ENCODE measurements at regions not wholly inside any gene's neighbourhood (a gene's known extent, or its start where the extent isn't known, plus 50 kb on each side); places are given as distances from the start of the nearest gene placed in this dataset.

GRCh38 chr6:1215884-1216487 lies 95.9 kb upstream of the FOXQ1 start:
- Histone ChIP-seq H3K9me3 (ENCODE audit: control insufficient read depth, insufficient read depth, low read depth, low read length) (no peaks in the 10 kb centered on the region), H3K4me1 (ENCODE audit: control insufficient read depth, insufficient read depth, low read length) (no peaks in the 10 kb centered on the region), H3K4me3 (ENCODE audit: low read depth, low read length) (no peak overlapping the region), H3K27ac (ENCODE audit: extremely low read depth, low read depth, low read length) (no peak overlapping the region), H3K36me3 (ENCODE audit: control insufficient read depth in 2 of 2, insufficient read depth in 1 of 2, low read length in 2 of 2) (no peaks in the 10 kb centered on the region)
- TF ChIP-seq ZNF560 (tag by site-specific recombination; IDR thresholded peaks at IDR 0.05; ENCODE audit: borderline replicate concordance), result no peak
- TF ChIP-seq ZNF140 (tag by site-specific recombination; IDR thresholded peaks at IDR 0.05), result no peak
- no peak for TF ChIP-seq GLI2 (tag by site-specific recombination; IDR thresholded peaks at IDR 0.05; ENCODE audit: borderline replicate concordance, low read depth)
- no peak for TF ChIP-seq ZBTB26 (tag by site-specific recombination; optimal IDR thresholded peaks at IDR 0.05)
- no peak for TF ChIP-seq ZNF639 (tag by site-specific recombination; IDR thresholded peaks at IDR 0.05)
- TF ChIP-seq ZNF23 (tag by site-specific recombination; IDR thresholded peaks at IDR 0.05; ENCODE audit: borderline replicate concordance), result no peak
- no peak for TF ChIP-seq SP7 (tag by site-specific recombination; IDR thresholded peaks at IDR 0.05)
- TF ChIP-seq ZBTB10 (tag by site-specific recombination; IDR thresholded peaks at IDR 0.05), result no peak
- TF ChIP-seq BCL6B (tag by site-specific recombination; IDR thresholded peaks at IDR 0.05), result no peak
- no peak for TF ChIP-seq ZNF202 (tag by site-specific recombination; IDR thresholded peaks at IDR 0.05; ENCODE audit: borderline replicate concordance)
- TF ChIP-seq ZBTB21 (tag by site-specific recombination; IDR thresholded peaks at IDR 0.05), result no peak
- TF ChIP-seq HOXC10 (CRISPR knock-in tag; IDR thresholded peaks at IDR 0.05), result no peak
- no peak for TF ChIP-seq ZNF549 (tag by site-specific recombination; IDR thresholded peaks at IDR 0.05)
- ChIA-PET CTCF (interaction anchor here (0.6 kb wide), 1 partner anchor 165 kb away, joined by 7 read pairs; no protein-coding TSS in a partner anchor), POLR2A (no interaction called here)

GRCh38 chr6:1215023-1215422 lies 96.9 kb upstream of the FOXQ1 start:
- POLR2A ChIA-PET, result no interaction called here
- H3K4me3 ChIP-seq (ENCODE audit: low read depth, low read length), result no peak overlapping the region
- H3K9me3 ChIP-seq (ENCODE audit: control insufficient read depth, insufficient read depth, low read depth, low read length), result no peaks in the 10 kb centered on the region
- TF ChIP-seq ZBTB10 (tag by site-specific recombination; IDR thresholded peaks at IDR 0.05) (no peak), ZNF394 (tag by site-specific recombination; IDR thresholded peaks at IDR 0.05; ENCODE audit: borderline replicate concordance) (no peak), ZBTB8A (tag by site-specific recombination; IDR thresholded peaks at IDR 0.05) (no peak)
- CTCF ChIA-PET, result interaction anchor here (0.6 to 1.0 kb wide), 2 partner anchors 97 to 166 kb away, joined by 3 to 7 read pairs; no protein-coding TSS in a partner anchor
- no peaks in the 10 kb centered on the region for H3K4me1 ChIP-seq (ENCODE audit: control insufficient read depth, insufficient read depth, low read length)
- H3K36me3 ChIP-seq (ENCODE audit: control insufficient read depth in 2 of 2, insufficient read depth in 1 of 2, low read length in 2 of 2), result no peaks in the 10 kb centered on the region
- no peak overlapping the region for H3K27ac ChIP-seq (ENCODE audit: extremely low read depth, low read depth, low read length)
